ENCODE measurements at regions not wholly inside any gene's neighbourhood (a gene's known extent, or its start where the extent isn't known, plus 50 kb on each side); places are given as distances from the start of the nearest gene placed in this dataset.

DNA sequence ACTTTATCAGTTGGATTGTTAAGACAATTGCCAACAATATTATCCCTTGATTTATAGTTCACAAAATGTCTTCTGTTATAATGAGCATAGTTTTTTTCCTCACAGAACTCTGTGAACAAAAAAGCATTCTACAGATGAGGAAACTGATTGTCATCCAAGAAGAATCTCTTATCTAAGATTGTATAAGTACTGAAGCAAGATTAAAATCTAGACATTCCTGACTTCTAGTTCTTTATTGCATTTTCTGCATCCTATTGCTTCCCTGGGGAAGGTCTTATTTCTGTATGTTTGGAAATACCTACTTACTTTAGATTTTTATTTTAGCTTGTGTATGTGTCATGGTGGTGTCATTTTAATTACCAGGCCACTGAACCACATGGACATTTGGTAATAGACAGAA is 884.9 kb upstream of the WWC1 start:
- TF ChIP-seq CTCF (IDR thresholded peaks at IDR 0.05), result no peak
- intact Hi-C loops (cut with DNase I), result no loop called here
- no peak for FAIRE-seq

GRCh38 chr5:167412556-167412955 is 878.9 kb upstream of the WWC1 start:
- no peak for ATAC-seq
- H3K27me3 ChIP-seq, result no peaks in the 10 kb centered on the region
- H3K4me1 ChIP-seq, result no peaks in the 10 kb centered on the region
- TF ChIP-seq CTCF (IDR thresholded peaks at IDR 0.05), result no peak
- no peaks in the 10 kb centered on the region for H3K9me3 ChIP-seq
- H3K4me3 ChIP-seq, result no peak overlapping the region
- no peaks in the 10 kb centered on the region for H3K36me3 ChIP-seq
- FAIRE-seq, result no peak
- H3K27ac ChIP-seq, result no peak overlapping the region
- WGBS, 2 donors, result 74 to 82% methylated on average over 1 of the region's 1 CpG
- no peak for DNase-seq
- intact Hi-C loops (cut with DNase I), result no loop called here

More for the DNA sequence above, 884.9 kb upstream of the WWC1 start:
- no peaks in the 10 kb centered on the region for H3K27me3 ChIP-seq
- no peak overlapping the region for H3K27ac ChIP-seq
- no peaks in the 10 kb centered on the region for H3K4me1 ChIP-seq
- DNase-seq (no peak), ATAC-seq (no peak)
- H3K9me3 ChIP-seq, result no peaks in the 10 kb centered on the region
- H3K4me3 ChIP-seq, result no peak overlapping the region
- no peaks in the 10 kb centered on the region for H3K36me3 ChIP-seq

- FAIRE-seq (peak; percentile 39), DNase-seq (no peak), ATAC-seq (no peak)
- no peak overlapping the region for H3K27ac ChIP-seq
- H3K27me3 ChIP-seq, result no peaks in the 10 kb centered on the region
- TF ChIP-seq CTCF (IDR thresholded peaks at IDR 0.05), result no peak
- no peaks in the 10 kb centered on the region for H3K4me1 ChIP-seq
- no peaks in the 10 kb centered on the region for H3K9me3 ChIP-seq
- WGBS, 2 donors, result 66 to 73% methylated on average over 5 of the region's 5 CpGs
- intact Hi-C loops (cut with DNase I), result no loop called here
- H3K4me3 ChIP-seq, result no peak overlapping the region
- no peaks in the 10 kb centered on the region for H3K36me3 ChIP-seq
These were observed 877.9 kb upstream of the WWC1 start for GRCh38 chr5:167413506-167413905.

DNA sequence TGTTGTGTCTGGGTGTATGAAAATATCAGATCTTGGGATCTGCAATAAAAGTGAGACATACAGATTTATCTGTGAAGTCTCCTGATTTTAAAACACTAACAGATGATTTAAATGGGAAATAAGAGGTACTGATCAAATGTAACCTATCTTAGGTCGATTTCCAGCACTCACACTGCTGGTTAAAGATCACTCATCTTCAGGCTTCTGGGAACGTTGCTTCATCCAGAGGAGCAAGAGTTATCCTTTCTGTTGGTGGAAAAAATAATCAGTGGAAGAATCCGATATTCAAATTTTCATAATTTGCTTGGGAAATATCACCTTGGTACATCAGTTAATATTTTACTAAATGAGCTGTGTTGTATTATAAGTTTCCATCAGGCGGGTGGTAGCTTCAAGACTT is 876.8 kb upstream of the WWC1 start:
- ATAC-seq (no peak), FAIRE-seq (no peak), DNase-seq (no peak)
- WGBS, 2 donors, result 64 to 75% methylated on average over 4 of the region's 4 CpGs
- no peaks in the 10 kb centered on the region for H3K36me3 ChIP-seq
- no peaks in the 10 kb centered on the region for H3K4me1 ChIP-seq
- H3K27me3 ChIP-seq, result no peaks in the 10 kb centered on the region
- H3K4me3 ChIP-seq, result no peak overlapping the region
- intact Hi-C loops (cut with DNase I), result no loop called here
- H3K9me3 ChIP-seq, result no peaks in the 10 kb centered on the region
- H3K27ac ChIP-seq, result no peak overlapping the region
- TF ChIP-seq CTCF (IDR thresholded peaks at IDR 0.05), result no peak

GRCh38 chr5:167415779-167416746 is 875.4 kb upstream of the WWC1 start:
- Histone ChIP-seq H3K27me3 (no peaks in the 10 kb centered on the region), H3K4me1 (no peaks in the 10 kb centered on the region), H3K36me3 (no peaks in the 10 kb centered on the region), H3K27ac (no peak overlapping the region), H3K4me3 (no peak overlapping the region), H3K9me3 (no peaks in the 10 kb centered on the region)
- no peak for TF ChIP-seq CTCF (IDR thresholded peaks at IDR 0.05)
- FAIRE-seq (no peak), DNase-seq (no peak), ATAC-seq (no peak)
- WGBS, 2 donors, result 43 to 46% methylated on average over 10 of the region's 10 CpGs
- intact Hi-C loops (cut with DNase I), result no loop called here

Measured in pancreas (tissue), 10 donors.